ENCODE measurements at regions not wholly inside any gene's neighbourhood (a gene's known extent, or its start where the extent isn't known, plus 50 kb on each side); places are given as distances from the start of the nearest gene placed in this dataset.
A peak's percentile ranks its signal among the peaks of the same experiment; 100 is the strongest.
"Not testable (repeated sequence)": the region's sequence is repeated elsewhere in the genome, so short reads cannot be mapped to it uniquely, and the experiment has no call there.

DNA sequence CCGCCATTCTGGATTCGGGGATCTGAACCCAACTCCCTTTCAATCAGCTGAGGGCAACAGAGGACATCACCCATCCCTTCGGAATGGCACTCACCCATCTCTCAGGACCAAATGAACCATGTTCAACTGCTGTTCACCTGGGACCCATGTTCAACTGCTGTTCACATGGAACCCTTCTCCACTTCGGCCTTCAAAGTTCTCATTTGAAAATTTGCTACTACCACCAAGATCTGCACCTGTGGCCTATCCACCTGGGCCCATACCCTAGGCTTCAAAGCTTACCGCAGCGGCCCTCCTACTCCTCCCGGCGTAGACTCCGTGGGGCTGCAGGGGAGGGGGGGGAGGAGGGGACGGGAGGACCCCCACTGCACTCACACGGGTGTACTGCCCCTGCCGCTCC, 119.2 kb upstream of the ANKRD30BL start:
- DNase-seq (ENCODE audit: low read depth): no peak
- Histone ChIP-seq H3K36me3 (ENCODE audit: control insufficient read depth, insufficient read depth, low read length) (no peaks in the 10 kb centered on the region), H3K27me3 (ENCODE audit: control insufficient read depth, insufficient read depth, low read length) (no peaks in the 10 kb centered on the region), H3K4me3 (ENCODE audit: low read depth, low read length) (no peak overlapping the region)
- FAIRE-seq: no peak
- TF ChIP-seq, protein P1, sequence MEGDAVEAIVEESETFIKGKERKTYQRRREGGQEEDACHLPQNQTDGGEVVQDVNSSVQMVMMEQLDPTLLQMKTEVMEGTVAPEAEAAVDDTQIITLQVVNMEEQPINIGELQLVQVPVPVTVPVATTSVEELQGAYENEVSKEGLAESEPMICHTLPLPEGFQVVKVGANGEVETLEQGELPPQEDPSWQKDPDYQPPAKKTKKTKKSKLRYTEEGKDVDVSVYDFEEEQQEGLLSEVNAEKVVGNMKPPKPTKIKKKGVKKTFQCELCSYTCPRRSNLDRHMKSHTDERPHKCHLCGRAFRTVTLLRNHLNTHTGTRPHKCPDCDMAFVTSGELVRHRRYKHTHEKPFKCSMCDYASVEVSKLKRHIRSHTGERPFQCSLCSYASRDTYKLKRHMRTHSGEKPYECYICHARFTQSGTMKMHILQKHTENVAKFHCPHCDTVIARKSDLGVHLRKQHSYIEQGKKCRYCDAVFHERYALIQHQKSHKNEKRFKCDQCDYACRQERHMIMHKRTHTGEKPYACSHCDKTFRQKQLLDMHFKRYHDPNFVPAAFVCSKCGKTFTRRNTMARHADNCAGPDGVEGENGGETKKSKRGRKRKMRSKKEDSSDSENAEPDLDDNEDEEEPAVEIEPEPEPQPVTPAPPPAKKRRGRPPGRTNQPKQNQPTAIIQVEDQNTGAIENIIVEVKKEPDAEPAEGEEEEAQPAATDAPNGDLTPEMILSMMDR (IDR thresholded peaks at IDR 0.05; ENCODE audit: insufficient read depth, low read length, severe bottlenecking): no peak

DNA sequence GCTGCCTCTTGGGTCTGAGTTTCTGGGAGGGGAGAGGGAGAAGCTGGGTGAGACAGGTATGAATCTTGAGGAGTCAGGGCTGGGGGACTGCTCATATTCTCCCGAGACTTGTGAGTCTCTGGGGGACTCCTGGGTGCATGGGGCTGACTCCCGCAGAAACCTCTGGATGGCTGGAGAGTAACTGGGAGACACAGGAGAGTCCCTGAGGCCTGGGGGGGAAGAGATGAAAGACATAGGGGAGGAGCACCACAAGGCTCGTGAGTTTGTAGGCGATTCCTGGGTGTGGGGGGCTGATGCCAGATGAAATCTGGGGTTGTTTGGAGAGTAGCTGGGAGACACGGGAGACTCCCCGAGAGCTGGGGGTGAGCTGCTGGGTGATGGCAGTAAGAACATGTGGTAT, 120.4 kb upstream of the ANKRD30BL start:
- H3K36me3 ChIP-seq (ENCODE audit: control insufficient read depth, insufficient read depth, low read length); H3K4me3 ChIP-seq (ENCODE audit: low read depth, low read length); H3K27me3 ChIP-seq (ENCODE audit: control insufficient read depth, insufficient read depth, low read length); DNase-seq (ENCODE audit: low read depth); FAIRE-seq: not testable (repeated sequence)

DNA sequence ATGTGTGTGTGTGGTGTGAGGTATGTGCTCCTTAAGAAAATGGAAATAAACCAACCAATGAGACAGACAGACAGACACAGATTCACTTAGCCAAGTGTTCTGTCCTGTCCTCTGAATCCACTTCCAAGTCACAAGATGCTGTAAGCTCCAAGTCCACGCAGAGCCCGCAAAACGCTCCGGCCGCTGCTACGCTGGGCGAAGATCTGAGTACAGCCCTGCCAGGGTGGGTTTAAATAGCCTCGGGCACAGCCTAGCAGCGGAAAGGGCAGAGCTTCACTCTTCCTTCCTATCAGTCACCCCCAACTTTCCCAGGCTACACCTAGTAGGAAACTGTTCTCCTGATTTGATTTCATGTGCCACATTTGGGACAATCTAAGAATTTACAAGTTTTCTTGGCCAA, 121.2 kb upstream of the ANKRD30BL start:
- FAIRE-seq (peak; percentile 81), DNase-seq (ENCODE audit: low read depth) (no peak)
- H3K4me3 ChIP-seq (ENCODE audit: low read depth, low read length): no peak overlapping the region
- H3K27me3 ChIP-seq (ENCODE audit: control insufficient read depth, insufficient read depth, low read length): no peaks in the 10 kb centered on the region
- TF ChIP-seq, protein P1 (IDR thresholded peaks at IDR 0.05; ENCODE audit: insufficient read depth, low read length, severe bottlenecking): no peak
- no peaks in the 10 kb centered on the region for H3K36me3 ChIP-seq (ENCODE audit: control insufficient read depth, insufficient read depth, low read length)

DNA sequence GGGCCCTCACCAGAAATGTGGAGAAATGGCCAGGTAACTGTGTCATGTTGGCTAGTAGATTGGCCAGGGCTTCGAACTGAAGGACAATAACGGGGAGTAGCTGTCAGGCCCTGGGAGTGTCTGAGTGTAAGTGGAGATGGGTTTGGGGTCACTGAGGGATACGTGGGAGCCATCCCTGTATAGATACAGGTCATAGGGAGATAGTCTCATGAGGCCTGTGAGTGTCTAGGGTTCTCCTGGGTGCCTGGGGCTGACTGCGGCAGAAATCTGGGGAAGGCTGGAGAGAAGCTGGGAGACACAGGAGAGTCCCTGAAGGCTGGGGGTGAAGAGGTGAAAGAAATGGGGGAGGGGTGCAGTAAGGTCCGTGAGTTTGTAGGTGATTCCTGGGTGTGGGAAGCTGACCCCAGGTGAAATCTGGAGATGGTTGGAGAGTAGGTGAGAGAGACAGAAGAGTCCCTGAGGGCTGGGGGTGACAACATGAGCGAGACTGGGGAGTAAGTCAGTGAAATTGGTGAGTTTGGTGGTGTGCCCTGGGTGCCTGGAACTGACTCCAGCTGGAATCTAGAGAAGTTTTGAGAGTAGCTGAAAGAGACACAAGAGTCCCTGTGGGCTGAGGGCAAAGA, 124.6 kb upstream of the ANKRD30BL start:
- DNase-seq (ENCODE audit: low read depth): peak; percentile 6
- H3K36me3 ChIP-seq (ENCODE audit: control insufficient read depth, insufficient read depth, low read length); H3K4me3 ChIP-seq (ENCODE audit: low read depth, low read length); H3K27me3 ChIP-seq (ENCODE audit: control insufficient read depth, insufficient read depth, low read length); FAIRE-seq: not testable (repeated sequence)

DNA sequence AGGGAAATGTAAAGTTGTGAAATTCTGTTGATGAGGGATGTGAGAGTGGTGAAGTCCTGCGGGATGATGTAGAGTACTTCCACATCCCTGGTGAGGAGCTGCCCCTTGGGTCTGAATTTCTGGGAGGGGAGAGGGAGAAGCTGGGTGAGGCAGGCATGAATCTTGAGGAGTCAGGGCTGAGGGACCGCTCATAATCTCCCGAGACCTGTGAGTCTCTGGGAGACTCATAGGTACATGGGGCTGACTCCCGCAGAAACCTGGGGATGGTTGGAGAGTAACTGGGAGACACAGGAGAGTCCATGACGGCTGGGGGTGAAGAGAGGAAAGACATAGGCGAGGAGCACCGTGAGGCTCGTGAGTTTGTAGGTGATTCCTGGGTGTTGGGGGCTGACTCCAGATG, 126.2 kb upstream of the ANKRD30BL start:
- not testable (repeated sequence) for H3K4me3 ChIP-seq (ENCODE audit: low read depth, low read length); FAIRE-seq; DNase-seq (ENCODE audit: low read depth); H3K27me3 ChIP-seq (ENCODE audit: control insufficient read depth, insufficient read depth, low read length); H3K36me3 ChIP-seq (ENCODE audit: control insufficient read depth, insufficient read depth, low read length)

DNA sequence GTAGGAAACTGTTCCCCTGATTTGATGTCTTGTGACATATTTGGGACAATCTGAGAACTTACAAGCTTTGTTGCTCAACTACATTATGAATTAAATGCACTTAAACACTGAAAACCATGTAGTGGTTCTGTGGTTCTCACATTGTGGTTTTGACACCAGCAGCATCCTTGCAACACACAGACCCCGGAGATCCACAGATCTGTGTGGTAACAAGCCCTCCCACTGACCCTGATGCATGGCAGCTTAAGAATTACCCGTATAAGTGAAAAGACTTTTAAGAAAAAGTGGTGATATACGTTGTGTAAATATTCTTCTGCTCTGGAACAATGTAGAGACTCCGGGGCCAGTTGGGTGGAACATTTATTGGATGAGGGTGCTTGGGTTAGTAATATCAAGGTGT, 127.4 kb upstream of the ANKRD30BL start:
- not testable (repeated sequence) for H3K27me3 ChIP-seq (ENCODE audit: control insufficient read depth, insufficient read depth, low read length); H3K4me3 ChIP-seq (ENCODE audit: low read depth, low read length); H3K36me3 ChIP-seq (ENCODE audit: control insufficient read depth, insufficient read depth, low read length); FAIRE-seq; DNase-seq (ENCODE audit: low read depth)

DNA sequence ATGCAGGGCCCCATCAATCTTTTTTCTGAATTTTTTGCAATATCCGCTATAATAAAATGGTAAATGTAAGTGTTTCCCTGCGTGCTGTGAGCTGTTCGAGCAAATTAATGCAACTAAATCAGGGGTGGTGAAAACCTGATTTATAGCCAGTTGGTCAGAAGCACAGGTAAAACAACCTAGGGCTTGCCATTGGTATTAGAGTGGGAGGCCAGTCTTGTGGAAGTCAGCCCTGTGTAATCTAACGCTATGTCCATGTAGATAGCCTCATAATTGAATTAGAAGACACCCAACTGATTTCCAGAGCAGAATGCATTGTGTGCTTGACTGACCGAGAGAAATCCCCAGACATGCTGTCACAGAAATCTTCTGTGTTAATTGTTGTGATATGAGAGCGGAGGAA, 126.8 kb upstream of the GPR39 start:
- peak; percentile 47 for FAIRE-seq
- not testable (repeated sequence) for H3K36me3 ChIP-seq (ENCODE audit: control insufficient read depth, insufficient read depth, low read length); H3K4me3 ChIP-seq (ENCODE audit: low read depth, low read length); H3K27me3 ChIP-seq (ENCODE audit: control insufficient read depth, insufficient read depth, low read length); DNase-seq (ENCODE audit: low read depth)

DNA sequence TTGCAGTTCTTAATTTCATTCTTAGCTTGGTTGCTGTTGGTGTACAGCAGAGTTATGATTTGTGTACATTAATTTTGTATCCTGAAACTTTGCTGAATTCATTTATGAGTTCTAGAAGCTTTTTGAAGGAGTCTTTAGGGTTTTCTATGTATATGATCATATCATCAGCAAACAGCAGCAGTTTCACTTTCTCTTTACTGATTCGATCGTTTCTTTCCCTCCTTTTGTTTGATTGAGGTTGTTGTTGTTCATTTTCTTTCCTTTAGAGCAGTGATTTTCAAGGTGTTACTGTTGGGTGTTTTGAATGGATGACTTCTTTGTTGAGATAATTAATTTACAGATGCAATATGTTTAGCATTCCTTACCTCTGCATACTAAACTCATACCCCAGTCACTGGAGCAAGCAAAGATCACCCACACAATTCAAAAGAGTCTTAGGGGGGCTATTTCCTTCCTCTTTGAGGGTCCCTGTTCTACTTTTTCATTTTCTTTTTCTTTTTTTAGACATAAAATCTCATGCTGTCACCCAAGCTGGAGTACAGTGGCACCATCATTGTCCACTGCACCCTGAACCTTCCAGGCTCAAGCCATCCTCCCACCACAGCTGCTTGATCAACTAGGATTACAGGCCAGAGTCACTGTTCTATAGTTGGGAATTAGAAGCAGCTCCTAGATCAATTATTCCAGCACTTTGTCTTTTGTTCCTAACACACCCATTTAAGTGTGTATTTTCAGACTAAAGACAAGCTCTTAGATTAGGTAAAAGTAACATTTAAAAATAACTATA, 115.8 kb upstream of the GPR39 start:
- FAIRE-seq; H3K27me3 ChIP-seq (ENCODE audit: control insufficient read depth, insufficient read depth, low read length); H3K4me3 ChIP-seq (ENCODE audit: low read depth, low read length); DNase-seq (ENCODE audit: low read depth); H3K36me3 ChIP-seq (ENCODE audit: control insufficient read depth, insufficient read depth, low read length): not testable (repeated sequence)

DNA sequence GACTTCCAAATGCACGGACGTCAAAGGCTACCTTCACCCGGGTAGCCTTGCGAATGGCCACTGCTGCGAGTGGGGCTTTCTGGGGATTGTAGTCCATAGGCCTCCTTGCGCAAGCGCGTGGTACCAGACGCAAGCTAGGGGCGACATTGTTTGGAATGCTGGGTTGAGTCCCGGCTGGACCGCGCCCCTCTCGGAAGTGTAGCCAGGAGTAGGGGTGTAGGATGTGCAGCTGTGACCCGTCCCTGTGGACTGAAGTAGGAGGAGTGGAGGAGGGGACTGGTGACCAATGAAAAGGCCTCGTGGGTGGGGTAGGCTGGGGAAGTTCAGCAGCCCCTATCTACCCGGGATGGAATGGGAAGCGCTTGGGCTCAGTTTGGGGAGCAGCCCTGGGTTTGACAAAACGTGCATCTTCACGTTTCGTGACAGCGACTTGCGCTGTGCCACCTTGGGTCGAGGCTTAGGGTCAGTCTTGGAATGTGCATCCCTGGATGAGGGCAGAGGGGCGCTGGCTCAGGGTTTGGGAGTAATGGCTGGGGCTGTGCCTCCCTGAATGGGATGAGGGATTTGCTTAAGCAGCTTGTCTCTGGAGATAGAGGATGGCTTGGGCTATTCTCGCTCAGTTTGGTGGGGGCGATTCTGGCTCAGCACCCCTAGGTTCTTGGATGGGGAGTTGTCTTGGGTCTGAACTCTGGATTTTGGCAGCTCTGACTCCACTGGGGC, 111.8 kb upstream of the GPR39 start:
- H3K4me3 ChIP-seq (ENCODE audit: low read depth, low read length): peak overlapping the region; percentile 19

DNA sequence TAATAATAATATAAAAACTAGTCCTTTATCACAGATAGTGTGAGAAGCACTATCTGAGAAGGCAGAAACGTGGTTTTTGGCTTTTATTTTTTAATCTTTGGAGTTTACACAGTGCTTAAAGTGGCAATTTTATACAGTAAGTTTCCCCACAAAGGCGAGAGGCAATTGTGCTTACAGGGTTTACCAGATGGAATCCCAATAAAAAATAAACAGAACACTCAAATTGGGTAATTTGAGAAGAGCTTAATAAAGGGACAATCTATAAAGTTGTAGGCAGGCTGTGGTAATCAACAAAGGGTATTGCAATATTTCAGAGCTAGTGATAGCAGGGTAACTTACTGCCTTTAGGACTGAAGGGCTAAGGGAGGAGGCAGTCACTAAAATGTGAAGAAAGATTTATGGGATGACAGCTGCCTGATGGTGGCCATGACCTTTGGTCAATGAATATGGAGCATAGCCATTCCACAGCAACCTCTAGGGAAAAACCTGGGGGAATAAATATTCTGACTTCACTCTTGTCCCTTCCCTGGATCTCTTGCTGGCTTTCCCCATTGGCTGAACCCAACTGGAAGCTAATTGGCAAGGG, 108.9 kb upstream of the GPR39 start:
- H3K27me3 ChIP-seq (ENCODE audit: control insufficient read depth, insufficient read depth, low read length); H3K4me3 ChIP-seq (ENCODE audit: low read depth, low read length); DNase-seq (ENCODE audit: low read depth); H3K36me3 ChIP-seq (ENCODE audit: control insufficient read depth, insufficient read depth, low read length); FAIRE-seq: not testable (repeated sequence)

More for the DNA sequence above, 111.8 kb upstream of the GPR39 start:
- not testable (repeated sequence) for FAIRE-seq; H3K27me3 ChIP-seq (ENCODE audit: control insufficient read depth, insufficient read depth, low read length); H3K36me3 ChIP-seq (ENCODE audit: control insufficient read depth, insufficient read depth, low read length)
- DNase-seq (ENCODE audit: low read depth): peak; percentile 33

DNA sequence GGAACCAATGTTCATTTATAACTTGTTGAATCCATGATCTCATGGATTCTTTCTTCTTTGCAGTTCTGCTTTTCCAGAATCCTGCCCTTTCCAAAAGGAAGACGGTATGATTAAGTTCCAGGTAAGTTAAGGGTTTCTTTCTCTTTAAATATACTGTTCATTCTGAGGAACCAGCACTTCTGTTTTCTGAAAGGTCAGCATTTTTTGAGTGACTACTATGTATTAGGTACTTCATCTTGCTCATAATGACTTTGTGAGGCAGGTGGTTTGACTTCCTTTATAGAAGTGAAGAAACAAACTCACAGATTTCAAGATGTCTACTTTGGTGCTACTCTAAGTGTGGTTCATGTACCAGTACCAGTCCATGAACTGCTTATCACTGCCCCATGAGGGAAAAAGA, 107.4 kb upstream of the GPR39 start:
- not testable (repeated sequence) for H3K4me3 ChIP-seq (ENCODE audit: low read depth, low read length); DNase-seq (ENCODE audit: low read depth); FAIRE-seq; H3K27me3 ChIP-seq (ENCODE audit: control insufficient read depth, insufficient read depth, low read length); H3K36me3 ChIP-seq (ENCODE audit: control insufficient read depth, insufficient read depth, low read length)

DNA sequence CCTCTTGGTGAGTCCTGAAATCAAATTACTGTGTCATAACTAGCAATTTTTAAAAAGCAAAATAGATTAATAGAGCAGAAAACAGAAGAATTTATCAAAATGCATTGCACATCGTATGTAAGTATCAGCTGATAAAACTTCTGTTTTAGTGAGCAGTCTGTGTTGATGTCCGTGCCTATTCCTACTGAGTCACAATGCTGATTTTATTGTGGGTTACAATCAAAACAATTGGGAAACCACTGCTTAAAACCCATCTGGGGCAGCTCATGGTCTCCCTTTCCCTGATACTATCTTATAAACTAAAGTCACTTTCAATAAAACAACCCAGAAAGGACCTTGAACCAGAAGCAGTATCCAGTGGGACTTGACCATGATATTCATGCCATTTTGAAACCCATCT, 101.1 kb upstream of the GPR39 start:
- DNase-seq (ENCODE audit: low read depth); FAIRE-seq; H3K4me3 ChIP-seq (ENCODE audit: low read depth, low read length): not testable (repeated sequence)

More for the DNA sequence above, 101.1 kb upstream of the GPR39 start:
- not testable (repeated sequence) for H3K36me3 ChIP-seq (ENCODE audit: control insufficient read depth, insufficient read depth, low read length); H3K27me3 ChIP-seq (ENCODE audit: control insufficient read depth, insufficient read depth, low read length)
